Panc1 (cell line): ENCODE measurements at regions not wholly inside any gene's neighbourhood (a gene's known extent, or its start where the extent isn't known, plus 50 kb on each side); places are given as distances from the start of the nearest gene placed in this dataset.
"Not testable (repeated sequence)": the region's sequence is repeated elsewhere in the genome, so short reads cannot be mapped to it uniquely, and the experiment has no call there.

Experiments used
- ATAC-seq: fragments of 200-7000 bp; cut with Tn5 transposase; 2 replicates; pipeline ENCODE4 v1.9.1; 2020; ENCODE audit warnings: mild to moderate bottlenecking, moderate library complexity
- BruUV-seq: library from RNA; stranded (reverse); fragments of 400-500 nt; replicated peaks from 2 replicates; lab custom pipeline; 2021; lab: Mats Ljungman, UMichigan
- CTCF ChIA-PET: fragments of 300-600 bp; sonication (Branson Sonifier 250); formaldehyde crosslinking; loops from one replicate; lab custom pipeline; 2022; ENCODE audit warnings: antibody characterized with exemption; lab: Charles Lee
- POLR2A ChIA-PET: fragments of 300-600 bp; sonication (Branson Sonifier 250); formaldehyde crosslinking; loops from one replicate; lab custom pipeline; 2022; ENCODE audit warnings: antibody characterized with exemption; lab: Charles Lee
- DNase-seq: peaks from one replicate; pipeline ENCODE4 v3.0.0-alpha.2; 2010; ENCODE audit warnings: low read depth, low spot score
- H3K27ac ChIP-seq: 2 replicates; pipeline ENCODE4 v1.5.1; 2011; ENCODE audit warnings: mild to moderate bottlenecking, low read length, inconsistent platforms
- H3K27me3 ChIP-seq: fragments of 200-500 bp; sonication (Bioruptor generic); 2 replicates; pipeline ENCODE4 v1.6.0; 2014; ENCODE audit warnings: low read length, inconsistent platforms; ENCODE audit not compliant: control insufficient read depth, insufficient read depth
- H3K36me3 ChIP-seq: fragments of 200-500 bp; sonication (Bioruptor generic); 2 replicates; pipeline ENCODE4 v1.5.1; 2014; ENCODE audit warnings: inconsistent platforms, mild to moderate bottlenecking, low read length, moderate library complexity; ENCODE audit not compliant: control insufficient read depth, insufficient read depth
- H3K4me1 ChIP-seq: 2 replicates; pipeline ENCODE4 v1.5.1; 2011; ENCODE audit warnings: inconsistent platforms, mild to moderate bottlenecking, low read length, moderate library complexity; ENCODE audit not compliant: control insufficient read depth, insufficient read depth
- H3K4me3 ChIP-seq, 2 experiments: 2 replicates each; pipeline ENCODE4 v1.5.1; 2011 to 2012; ENCODE audit warnings: low read depth in 2 of 2, low read length in 2 of 2, mild to moderate bottlenecking in 2 of 2, inconsistent platforms in 1 of 2, moderate library complexity in 1 of 2
- H3K9me3 ChIP-seq: fragments of 200-500 bp; sonication (Bioruptor generic); 2 replicates; pipeline ENCODE4 v1.5.1; 2014; ENCODE audit warnings: low read depth, mild to moderate bottlenecking, inconsistent platforms, low read length, moderate library complexity; ENCODE audit not compliant: control insufficient read depth, insufficient read depth
- CTCF ChIP-seq: fragments of 450-650 bp; IDR thresholded peaks from 2 replicates; pipeline ENCODE4 v1.5.1; 2017; ENCODE audit warnings: mild to moderate bottlenecking
- POLR2AphosphoS5 ChIP-seq: IDR thresholded peaks from 2 replicates; pipeline ENCODE4 v1.6.1; 2012; ENCODE audit warnings: mild to moderate bottlenecking, low read depth, low read length, moderate library complexity
- SIN3A ChIP-seq: IDR thresholded peaks from 2 replicates; pipeline ENCODE4 v1.6.1; 2012; ENCODE audit warnings: low read depth, mild to moderate bottlenecking, low read length, moderate library complexity, borderline replicate concordance; ENCODE audit not compliant: insufficient read depth
- TCF7L2 ChIP-seq: IDR thresholded peaks from 2 replicates; pipeline ENCODE4 v1.6.1; 2011; ENCODE audit warnings: mild to moderate bottlenecking, low read depth, low read length, inconsistent platforms
- in situ Hi-C: cut with HindIII; loops from 2 replicates; pipeline ENCODE4 v1.10.0; 2016; ENCODE audit warnings: low sequenced_read_pairs, low pct_unique_long_range_greater_than_20kb
- intact Hi-C: fragments of 100-400 bp; cut with micrococcal nuclease; formaldehyde crosslinking; loops from one replicate; pipeline ENCODE4 v1.10.0; 2022; ENCODE audit not compliant: unreplicated experiment
- TF ChIP-seq, protein P1 (sequence below), 2 experiments: IDR thresholded peaks; 2 replicates each; pipeline ENCODE4 v1.6.1; 2011 to 2012; ENCODE audit warnings: low read depth in 2 of 2, control low read depth in 1 of 2, low read length in 1 of 2, mild to moderate bottlenecking in 1 of 2, moderate library complexity in 1 of 2; ENCODE audit not compliant: insufficient read depth in 1 of 2

GRCh38 chr2:582792-583528 lies 94.2 kb downstream of the TMEM18 start:
- BruUV-seq: no TSS peak
- in situ Hi-C loops: no loop called here
- POLR2A ChIA-PET: no interaction called here

DNA sequence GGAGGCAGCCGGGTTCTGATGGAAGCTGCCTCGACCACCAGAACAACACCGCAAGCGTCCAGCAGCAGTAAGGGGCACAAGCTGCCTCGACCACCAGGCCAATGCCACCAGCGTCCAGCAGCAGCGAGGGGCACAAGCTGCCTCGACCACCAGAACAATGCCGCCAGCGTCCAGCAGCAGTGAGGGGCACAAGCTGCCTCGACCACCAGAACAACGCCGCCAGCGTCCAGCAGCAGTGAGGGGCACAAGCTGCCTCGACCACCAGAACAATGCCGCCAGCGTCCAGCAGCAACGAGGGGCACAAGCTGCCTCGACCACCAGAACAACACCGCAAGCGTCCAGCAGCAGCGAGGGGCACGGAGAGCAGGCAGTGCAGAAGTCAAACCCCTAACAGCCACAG lies 94.9 kb downstream of the TMEM18 start:
- H3K27me3 ChIP-seq, H3K4me3 ChIP-seq, H3K36me3 ChIP-seq, H3K27ac ChIP-seq, intact Hi-C loops, CTCF ChIA-PET, H3K4me1 ChIP-seq, in situ Hi-C loops, ATAC-seq, POLR2A ChIA-PET, BruUV-seq, H3K9me3 ChIP-seq, DNase-seq: not testable (repeated sequence)

More at GRCh38 chr2:582792-583528, 94.2 kb downstream of the TMEM18 start:
- Histone ChIP-seq H3K27me3 (no peaks in the 10 kb centered on the region; the same call in 1 of the 2 replicates), H3K4me1 (no peaks in the 10 kb centered on the region), H3K4me3 (no peak overlapping the region), H3K9me3 (no peaks in the 10 kb centered on the region), H3K27ac (no peak overlapping the region), H3K36me3 (no peaks in the 10 kb centered on the region)
- intact Hi-C loops: no loop called here
- DNase-seq (no peak), ATAC-seq (no peak)
- no peak for TF ChIP-seq SIN3A
- TF ChIP-seq, protein P1, sequence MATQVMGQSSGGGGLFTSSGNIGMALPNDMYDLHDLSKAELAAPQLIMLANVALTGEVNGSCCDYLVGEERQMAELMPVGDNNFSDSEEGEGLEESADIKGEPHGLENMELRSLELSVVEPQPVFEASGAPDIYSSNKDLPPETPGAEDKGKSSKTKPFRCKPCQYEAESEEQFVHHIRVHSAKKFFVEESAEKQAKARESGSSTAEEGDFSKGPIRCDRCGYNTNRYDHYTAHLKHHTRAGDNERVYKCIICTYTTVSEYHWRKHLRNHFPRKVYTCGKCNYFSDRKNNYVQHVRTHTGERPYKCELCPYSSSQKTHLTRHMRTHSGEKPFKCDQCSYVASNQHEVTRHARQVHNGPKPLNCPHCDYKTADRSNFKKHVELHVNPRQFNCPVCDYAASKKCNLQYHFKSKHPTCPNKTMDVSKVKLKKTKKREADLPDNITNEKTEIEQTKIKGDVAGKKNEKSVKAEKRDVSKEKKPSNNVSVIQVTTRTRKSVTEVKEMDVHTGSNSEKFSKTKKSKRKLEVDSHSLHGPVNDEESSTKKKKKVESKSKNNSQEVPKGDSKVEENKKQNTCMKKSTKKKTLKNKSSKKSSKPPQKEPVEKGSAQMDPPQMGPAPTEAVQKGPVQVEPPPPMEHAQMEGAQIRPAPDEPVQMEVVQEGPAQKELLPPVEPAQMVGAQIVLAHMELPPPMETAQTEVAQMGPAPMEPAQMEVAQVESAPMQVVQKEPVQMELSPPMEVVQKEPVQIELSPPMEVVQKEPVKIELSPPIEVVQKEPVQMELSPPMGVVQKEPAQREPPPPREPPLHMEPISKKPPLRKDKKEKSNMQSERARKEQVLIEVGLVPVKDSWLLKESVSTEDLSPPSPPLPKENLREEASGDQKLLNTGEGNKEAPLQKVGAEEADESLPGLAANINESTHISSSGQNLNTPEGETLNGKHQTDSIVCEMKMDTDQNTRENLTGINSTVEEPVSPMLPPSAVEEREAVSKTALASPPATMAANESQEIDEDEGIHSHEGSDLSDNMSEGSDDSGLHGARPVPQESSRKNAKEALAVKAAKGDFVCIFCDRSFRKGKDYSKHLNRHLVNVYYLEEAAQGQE (IDR thresholded peaks at IDR 0.05; ENCODE audit: insufficient read depth in 1 of 2, low read depth in 2 of 2, low read length in 1 of 2): no peak
- no peak for TF ChIP-seq CTCF
- no peak for TF ChIP-seq TCF7L2
- TF ChIP-seq POLR2AphosphoS5: no peak
- CTCF ChIA-PET: no interaction called here

- no peak overlapping the region for H3K4me3 ChIP-seq
- H3K9me3 ChIP-seq: no peaks in the 10 kb centered on the region
- intact Hi-C loops: no loop called here
- no peaks in the 10 kb centered on the region for H3K4me1 ChIP-seq
- TF ChIP-seq TCF7L2 (no peak), POLR2AphosphoS5 (no peak)
- TF ChIP-seq, protein P1 (IDR thresholded peaks at IDR 0.05; ENCODE audit: insufficient read depth in 1 of 2, low read depth in 2 of 2, low read length in 1 of 2): no peak
- DNase-seq (no peak), ATAC-seq (no peak)
- POLR2A ChIA-PET: no interaction called here
- no TSS peak for BruUV-seq
- H3K27me3 ChIP-seq: no peaks in the 10 kb centered on the region
- no peak overlapping the region for H3K27ac ChIP-seq
- in situ Hi-C loops: no loop called here
- no peaks in the 10 kb centered on the region for H3K36me3 ChIP-seq
- CTCF ChIA-PET: no interaction called here
Measured at GRCh38 chr2:579961-580360, 97.2 kb downstream of the TMEM18 start.
